22Rv1 (cell line): ENCODE measurements at regions not wholly inside any gene's neighbourhood (a gene's known extent, or its start where the extent isn't known, plus 50 kb on each side); places are given as distances from the start of the nearest gene placed in this dataset.
"Not testable (repeated sequence)": the region's sequence is repeated elsewhere in the genome, so short reads cannot be mapped to it uniquely, and the experiment has no call there.

ENCODE experiments used
- H3K27ac ChIP-seq: fragments of 450-650 bp; 2 replicates; pipeline ENCODE4 v1.5.1; 2017
- ZFX ChIP-seq: fragments of 450-650 bp; IDR thresholded peaks from 2 replicates; pipeline ENCODE4 v1.6.1; 2017; ENCODE audit warnings: antibody characterized with exemption, borderline replicate concordance
- TF ChIP-seq, protein P1 (sequence below): fragments of 450-650 bp; IDR thresholded peaks from 2 replicates; pipeline ENCODE4 v1.5.1; 2017; ENCODE audit warnings: mild to moderate bottlenecking

DNA sequence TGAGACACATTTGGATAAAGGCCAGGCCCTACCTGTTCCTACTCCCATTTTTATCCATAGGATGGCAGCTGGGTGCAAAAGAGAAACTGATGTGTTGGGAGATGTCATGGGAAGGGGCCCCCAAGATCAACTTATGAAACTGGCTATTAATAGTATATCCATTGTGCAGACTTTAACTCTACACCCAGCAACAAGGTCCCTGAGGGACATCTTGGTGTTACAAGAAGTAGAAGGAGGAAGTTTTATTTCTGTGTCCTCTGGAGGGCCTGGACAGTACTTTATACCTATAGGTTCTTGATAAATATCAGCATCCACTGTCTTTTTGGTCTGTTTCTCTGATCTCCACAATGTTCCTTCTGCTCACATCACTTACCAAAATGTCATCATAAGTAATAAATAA, 84.6 kb downstream of the BTG1 start:
- no peak overlapping the region for H3K27ac ChIP-seq
- no peak for TF ChIP-seq ZFX
- TF ChIP-seq, protein P1, sequence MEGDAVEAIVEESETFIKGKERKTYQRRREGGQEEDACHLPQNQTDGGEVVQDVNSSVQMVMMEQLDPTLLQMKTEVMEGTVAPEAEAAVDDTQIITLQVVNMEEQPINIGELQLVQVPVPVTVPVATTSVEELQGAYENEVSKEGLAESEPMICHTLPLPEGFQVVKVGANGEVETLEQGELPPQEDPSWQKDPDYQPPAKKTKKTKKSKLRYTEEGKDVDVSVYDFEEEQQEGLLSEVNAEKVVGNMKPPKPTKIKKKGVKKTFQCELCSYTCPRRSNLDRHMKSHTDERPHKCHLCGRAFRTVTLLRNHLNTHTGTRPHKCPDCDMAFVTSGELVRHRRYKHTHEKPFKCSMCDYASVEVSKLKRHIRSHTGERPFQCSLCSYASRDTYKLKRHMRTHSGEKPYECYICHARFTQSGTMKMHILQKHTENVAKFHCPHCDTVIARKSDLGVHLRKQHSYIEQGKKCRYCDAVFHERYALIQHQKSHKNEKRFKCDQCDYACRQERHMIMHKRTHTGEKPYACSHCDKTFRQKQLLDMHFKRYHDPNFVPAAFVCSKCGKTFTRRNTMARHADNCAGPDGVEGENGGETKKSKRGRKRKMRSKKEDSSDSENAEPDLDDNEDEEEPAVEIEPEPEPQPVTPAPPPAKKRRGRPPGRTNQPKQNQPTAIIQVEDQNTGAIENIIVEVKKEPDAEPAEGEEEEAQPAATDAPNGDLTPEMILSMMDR, result no peak

GRCh38 chr12:92059960-92060359, 85.7 kb downstream of the BTG1 start:
- no peak overlapping the region for H3K27ac ChIP-seq
- TF ChIP-seq ZFX, result no peak
- TF ChIP-seq, protein P1, result no peak

DNA sequence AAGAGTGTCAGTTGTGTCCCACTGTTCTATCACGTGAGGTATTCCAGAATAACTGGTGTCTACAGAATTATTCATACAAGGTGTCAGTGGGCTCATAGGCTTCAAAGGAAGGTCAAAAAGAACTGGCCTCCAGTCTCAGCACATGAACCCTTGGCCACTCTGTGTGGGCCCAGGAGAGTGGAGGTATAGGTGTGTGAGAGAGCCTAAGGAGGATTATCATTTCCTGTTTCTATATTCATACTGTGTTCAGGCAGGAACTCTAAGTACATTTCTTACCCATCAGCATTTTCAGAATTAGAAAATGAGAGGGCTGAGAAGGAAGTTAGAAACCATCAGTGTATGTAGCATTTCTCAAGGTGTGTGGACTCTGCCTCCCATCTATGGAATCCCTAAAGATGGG, 87.0 kb downstream of the BTG1 start:
- TF ChIP-seq ZFX, result no peak
- TF ChIP-seq, protein P1, result no peak
- H3K27ac ChIP-seq, result no peak overlapping the region

DNA sequence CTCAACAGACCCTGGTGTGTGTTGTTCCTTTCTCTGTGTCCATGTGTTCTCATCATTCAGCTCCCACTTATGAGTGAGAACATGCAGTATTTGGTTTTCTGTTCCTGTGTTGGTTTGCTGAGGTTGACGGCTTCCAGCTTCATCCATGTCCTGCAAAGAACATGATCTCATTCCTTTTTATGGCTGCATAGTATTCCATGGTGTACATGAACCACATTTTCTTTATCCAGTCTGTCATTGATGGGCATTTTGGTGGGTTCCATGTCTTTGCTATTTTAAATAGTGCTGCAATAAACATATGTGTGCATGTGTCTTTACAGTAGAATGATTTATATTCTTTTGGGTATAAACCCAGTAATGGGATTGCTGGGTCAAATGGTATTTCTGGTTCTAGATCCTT, 88.9 kb downstream of the BTG1 start:
- H3K27ac ChIP-seq, result not testable (repeated sequence)

- TF ChIP-seq, protein P1, result no peak
- no peak for TF ChIP-seq ZFX
Measured at GRCh38 chr12:92056290-92056689, 89.4 kb downstream of the BTG1 start.

DNA sequence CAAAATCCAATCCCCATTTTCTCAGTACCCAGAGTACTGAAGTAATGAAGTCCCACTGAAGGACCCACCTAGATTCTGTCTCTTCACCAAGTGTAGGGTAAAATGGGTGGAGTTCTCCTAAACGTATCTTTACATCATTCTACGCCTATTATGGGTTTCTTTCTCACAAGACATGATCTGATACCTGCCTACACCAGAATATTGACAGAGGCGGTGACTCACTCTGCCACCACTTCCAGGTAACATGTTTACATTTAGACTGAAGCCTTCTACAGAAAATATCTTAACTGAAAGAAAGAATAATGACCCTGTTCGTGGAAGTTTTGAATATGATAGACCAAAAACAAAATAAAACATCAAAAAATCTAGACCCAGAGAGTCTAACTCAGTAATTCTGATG, 89.8 kb downstream of the BTG1 start:
- H3K27ac ChIP-seq, result peak overlapping the region; percentile 3; the same call in 1 of the 2 replicates
- TF ChIP-seq, protein P1, result no peak
- TF ChIP-seq ZFX, result no peak

More at GRCh38 chr12:92056290-92056689, 89.4 kb downstream of the BTG1 start:
- H3K27ac ChIP-seq, result peak overlapping the region; percentile 3; the same call in 1 of the 2 replicates

DNA sequence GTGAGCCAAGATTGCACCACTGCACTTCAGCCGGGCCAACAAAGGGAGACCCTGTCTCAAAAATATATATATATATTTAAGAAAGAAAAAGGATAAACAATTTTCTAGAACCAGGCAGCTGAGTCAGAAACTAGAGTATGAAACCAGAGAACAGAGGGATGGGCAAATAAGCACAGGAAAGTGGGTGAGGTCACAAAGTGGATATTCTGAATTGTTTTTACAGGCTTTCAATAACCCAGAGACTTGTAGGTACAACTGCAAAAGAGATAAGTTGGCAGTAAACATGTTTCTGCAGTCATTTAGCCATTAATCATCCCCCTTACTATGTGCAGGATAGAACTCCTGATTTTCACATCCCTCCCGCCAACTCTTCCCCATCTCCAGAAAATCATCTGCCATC, 94.2 kb downstream of the BTG1 start:
- no peak overlapping the region for H3K27ac ChIP-seq
- no peak for TF ChIP-seq ZFX
- TF ChIP-seq, protein P1, result no peak

GRCh38 chr12:92049403-92049802, 96.2 kb downstream of the BTG1 start:
- H3K27ac ChIP-seq, result no peak overlapping the region
- TF ChIP-seq ZFX, result no peak
- TF ChIP-seq, protein P1, result no peak
